ENCODE measurements at regions not wholly inside any gene's neighbourhood (a gene's known extent, or its start where the extent isn't known, plus 50 kb on each side); places are given as distances from the start of the nearest gene placed in this dataset.
"Not testable (repeated sequence)": the region's sequence is repeated elsewhere in the genome, so short reads cannot be mapped to it uniquely, and the experiment has no call there.

DNA sequence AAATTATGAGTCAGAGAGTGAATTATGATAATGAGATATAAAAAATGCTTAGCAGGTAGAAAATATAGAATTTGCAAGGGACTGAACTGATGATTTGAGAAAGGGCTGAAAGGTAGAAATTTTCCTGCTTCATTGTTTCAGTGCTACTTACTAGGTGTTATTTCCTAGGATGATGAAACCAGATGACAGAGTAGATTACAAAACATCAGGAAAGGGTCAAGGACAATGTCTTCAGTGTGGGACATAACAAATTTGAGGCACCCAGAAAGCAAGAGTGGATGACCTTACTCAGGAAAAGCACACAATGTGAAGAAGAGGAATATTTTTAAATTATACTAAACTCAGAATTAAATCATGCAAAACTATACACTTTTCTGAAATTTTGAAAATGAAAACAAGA, 102.1 kb downstream of the SHCBP1 start:
- ATAC-seq (ENCODE audit: low read depth) (no peak), DNase-seq (no peak)
- Mint-ChIP-seq H3K9me3 (no peaks in the 10 kb centered on the region), H3K36me3 (no peaks in the 10 kb centered on the region), H3K27me3 (no peaks in the 10 kb centered on the region), H3K27ac (no peak overlapping the region), H3K4me1 (no peaks in the 10 kb centered on the region), H3K4me3 (no peak overlapping the region)
- POLR2A ChIA-PET, result no interaction called here

DNA sequence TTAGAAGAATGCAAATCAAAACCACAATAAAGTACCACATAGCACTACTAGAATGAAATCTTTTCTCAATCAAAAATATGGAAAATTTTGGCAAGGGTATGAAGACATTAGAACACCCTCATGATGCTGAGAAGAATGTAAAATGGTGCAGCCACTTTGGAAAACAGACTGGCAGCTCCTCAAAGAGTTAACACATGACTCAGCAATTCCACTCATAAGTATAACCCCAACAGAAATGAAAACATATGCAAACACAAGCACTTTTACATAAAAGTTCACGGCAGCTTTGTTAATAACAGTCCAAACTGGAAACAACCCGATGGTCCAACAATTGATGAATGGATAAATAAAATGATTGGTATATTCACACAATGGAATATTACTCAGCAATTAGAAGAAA, 124.5 kb downstream of the SHCBP1 start:
- Mint-ChIP-seq H3K4me1 (no peaks in the 10 kb centered on the region), H3K36me3 (no peaks in the 10 kb centered on the region), H3K4me3 (no peak overlapping the region), H3K27me3 (no peaks in the 10 kb centered on the region), H3K27ac (no peak overlapping the region), H3K9me3 (no peaks in the 10 kb centered on the region)
- DNase-seq, result no peak
- no peak for ATAC-seq (ENCODE audit: low read depth)
- POLR2A ChIA-PET, result no interaction called here

DNA sequence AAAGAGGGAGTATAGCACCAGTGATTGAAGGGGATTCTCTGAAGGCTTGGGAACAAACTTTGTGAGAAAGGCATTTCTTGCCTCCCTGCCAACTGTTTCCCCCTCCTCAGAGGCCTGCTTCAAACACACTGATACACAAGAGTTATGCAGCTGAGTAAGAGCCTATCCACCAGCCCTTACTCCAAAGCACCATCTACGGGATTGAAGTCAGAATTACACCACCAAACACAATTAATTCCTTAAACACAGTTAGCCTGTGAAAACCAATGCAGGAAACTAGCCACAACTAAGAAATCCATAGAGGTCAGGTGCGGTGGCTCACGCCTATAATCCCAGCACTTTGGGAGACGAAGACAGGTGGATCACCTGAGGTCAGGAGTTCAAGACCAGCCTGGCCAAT, 138.3 kb downstream of the SHCBP1 start:
- no peak overlapping the region for H3K4me3 Mint-ChIP-seq
- no peaks in the 10 kb centered on the region for H3K27me3 Mint-ChIP-seq
- H3K27ac Mint-ChIP-seq, result no peak overlapping the region
- POLR2A ChIA-PET, result no interaction called here
- DNase-seq, result no peak
- peaks cover 11% of the 10 kb centered on the region for H3K9me3 Mint-ChIP-seq
- H3K36me3 Mint-ChIP-seq, result no peaks in the 10 kb centered on the region
- H3K4me1 Mint-ChIP-seq, result no peaks in the 10 kb centered on the region
- no peak for ATAC-seq (ENCODE audit: low read depth)

DNA sequence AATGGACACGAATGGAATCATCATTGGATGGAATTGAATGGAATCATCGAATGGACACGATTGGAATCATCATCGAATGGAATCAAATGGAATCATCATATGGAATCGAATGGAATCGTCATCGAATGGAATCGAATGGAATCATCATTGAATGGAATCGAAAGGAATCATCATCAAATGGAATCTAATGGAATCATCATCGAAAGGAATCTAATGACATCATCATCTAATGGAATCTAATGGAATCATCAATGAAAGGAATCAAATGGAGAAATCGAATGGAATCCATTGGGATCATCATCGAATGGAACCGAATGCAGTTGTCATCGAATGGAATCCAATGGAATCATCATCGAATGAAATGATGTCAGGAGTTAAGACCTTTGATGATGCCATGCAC, 154.9 kb downstream of the SHCBP1 start:
- POLR2A ChIA-PET, result no interaction called here
- ATAC-seq (ENCODE audit: low read depth) (no peak), DNase-seq (no peak)
- Mint-ChIP-seq H3K27ac (no peak overlapping the region), H3K4me1 (no peaks in the 10 kb centered on the region), H3K4me3 (no peak overlapping the region), H3K36me3 (no peaks in the 10 kb centered on the region), H3K9me3 (peaks cover 26% of the 10 kb centered on the region), H3K27me3 (no peaks in the 10 kb centered on the region)

DNA sequence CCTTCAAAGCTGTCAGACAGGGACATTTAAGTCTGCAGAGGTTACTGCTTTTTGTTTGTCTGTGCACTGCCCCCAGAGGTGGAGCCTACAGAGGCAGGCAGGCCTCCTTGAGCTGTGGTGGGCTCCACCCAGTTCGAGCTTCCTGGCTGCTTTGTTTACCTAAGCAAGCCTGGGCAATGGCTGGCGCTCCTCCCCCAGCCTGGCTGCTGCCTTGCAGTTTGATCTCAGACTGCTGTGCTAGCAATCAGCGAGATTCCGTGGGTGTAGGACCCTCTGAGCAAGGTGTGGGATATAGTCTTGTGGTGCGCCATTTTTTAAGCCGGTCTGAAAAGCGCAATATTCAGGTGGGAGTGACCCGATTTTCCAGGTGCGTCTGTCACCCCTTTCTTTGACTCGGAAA, 166.4 kb downstream of the SHCBP1 start:
- H3K9me3 Mint-ChIP-seq; H3K4me1 Mint-ChIP-seq; H3K27ac Mint-ChIP-seq; H3K27me3 Mint-ChIP-seq; ATAC-seq (ENCODE audit: low read depth); H3K4me3 Mint-ChIP-seq; DNase-seq; H3K36me3 Mint-ChIP-seq; POLR2A ChIA-PET: not testable (repeated sequence)

DNA sequence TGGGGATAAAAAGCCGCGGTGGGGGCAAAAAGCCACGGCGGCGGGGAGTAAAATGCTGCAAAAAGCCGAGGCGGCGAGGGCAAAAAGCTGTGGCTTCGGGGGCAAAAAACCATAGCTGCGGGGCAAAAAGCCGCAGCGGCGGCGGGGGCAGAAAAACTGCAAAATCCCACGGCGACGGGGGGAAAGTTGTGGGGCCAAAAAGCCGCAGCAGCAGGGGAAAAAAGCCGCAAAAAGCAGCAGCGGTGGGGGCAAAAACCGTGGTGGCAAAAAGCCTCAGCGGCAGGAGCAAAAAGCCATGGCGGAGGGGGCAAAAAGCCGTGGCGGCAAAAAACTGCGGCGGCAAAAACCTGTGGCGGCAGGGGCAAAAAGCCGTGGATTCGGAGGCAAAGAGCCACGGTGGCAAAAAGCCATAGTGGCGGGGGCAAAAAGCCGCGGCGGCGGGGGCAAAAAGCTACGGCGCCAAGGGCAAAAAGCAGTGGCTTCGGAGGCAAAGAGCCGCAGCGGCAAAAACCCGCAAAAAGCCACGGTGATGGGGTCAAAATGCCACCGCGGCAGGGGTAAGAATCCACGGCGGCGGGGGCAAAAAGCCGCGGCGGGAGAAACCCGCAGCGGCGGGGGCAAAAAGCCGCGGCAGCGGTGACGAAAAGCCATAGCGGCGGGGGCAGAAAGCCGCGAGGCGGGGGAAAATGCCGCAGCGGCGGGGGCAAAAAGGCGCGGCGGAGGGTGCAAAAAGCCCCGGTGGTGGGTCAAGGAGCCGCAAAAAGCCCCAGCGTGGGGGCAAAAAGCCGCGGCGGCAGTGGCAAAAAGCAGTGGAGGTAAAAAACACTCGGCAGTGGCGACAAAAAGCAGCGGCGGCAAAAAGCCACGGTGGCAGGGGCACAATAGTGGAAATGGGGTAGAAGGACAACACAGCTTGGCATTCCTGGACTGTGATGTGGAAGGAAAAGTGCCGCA, 192.8 kb downstream of the SHCBP1 start:
- POLR2A ChIA-PET, result no interaction called here
- DNase-seq (no peak), ATAC-seq (ENCODE audit: low read depth) (no peak)
- no peaks in the 10 kb centered on the region for H3K4me1 Mint-ChIP-seq
- no peaks in the 10 kb centered on the region for H3K36me3 Mint-ChIP-seq
- peaks cover 7% of the 10 kb centered on the region for H3K9me3 Mint-ChIP-seq
- H3K4me3 Mint-ChIP-seq, result no peak overlapping the region
- H3K27me3 Mint-ChIP-seq, result peaks cover 17% of the 10 kb centered on the region
- peak overlapping the region; percentile 61 for H3K27ac Mint-ChIP-seq

DNA sequence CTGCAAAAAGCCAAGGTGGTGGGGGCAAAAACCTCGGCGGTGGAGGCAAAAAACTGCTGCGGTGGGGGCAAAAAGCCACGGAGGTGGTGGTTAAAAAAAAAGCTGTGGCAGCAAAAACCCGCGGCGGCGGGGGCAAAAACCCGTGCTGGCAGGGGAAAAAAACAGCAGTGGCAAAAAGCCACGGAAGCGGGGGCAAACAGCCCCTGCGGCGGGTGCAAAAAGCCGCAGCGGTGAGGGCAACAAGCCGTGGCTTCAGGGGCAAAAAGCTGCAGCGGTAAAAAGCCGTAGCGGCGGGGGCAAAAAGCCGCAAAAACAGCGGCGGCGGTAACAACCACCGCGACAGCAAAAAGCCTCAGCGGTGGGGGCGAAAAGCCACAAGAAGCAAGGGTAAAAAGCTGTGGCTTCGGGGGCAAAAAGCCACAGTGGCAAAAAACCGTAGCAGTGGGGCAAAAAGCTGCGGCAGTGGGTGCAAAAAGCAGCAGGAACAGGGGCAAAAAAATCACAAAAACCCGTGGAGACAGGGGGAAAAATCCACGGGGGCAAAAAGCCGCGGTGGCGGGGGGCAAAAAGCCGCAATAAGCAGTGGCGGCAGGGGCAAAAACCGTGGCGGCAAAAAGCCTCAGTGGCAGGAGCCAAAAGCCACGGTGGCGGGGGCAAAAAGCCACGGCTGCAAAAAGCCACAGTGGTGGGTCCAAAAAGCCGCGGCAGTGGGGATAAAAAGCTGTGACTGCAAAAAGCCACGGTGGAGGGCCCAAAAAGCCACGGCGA, 193.7 kb downstream of the SHCBP1 start:
- POLR2A ChIA-PET, result no interaction called here
- DNase-seq (no peak), ATAC-seq (ENCODE audit: low read depth) (no peak)
- H3K27me3 Mint-ChIP-seq, result peaks cover 17% of the 10 kb centered on the region
- no peak overlapping the region for H3K4me3 Mint-ChIP-seq
- no peaks in the 10 kb centered on the region for H3K4me1 Mint-ChIP-seq
- H3K9me3 Mint-ChIP-seq, result peaks cover 5% of the 10 kb centered on the region
- H3K36me3 Mint-ChIP-seq, result no peaks in the 10 kb centered on the region
- H3K27ac Mint-ChIP-seq, result no peak overlapping the region

DNA sequence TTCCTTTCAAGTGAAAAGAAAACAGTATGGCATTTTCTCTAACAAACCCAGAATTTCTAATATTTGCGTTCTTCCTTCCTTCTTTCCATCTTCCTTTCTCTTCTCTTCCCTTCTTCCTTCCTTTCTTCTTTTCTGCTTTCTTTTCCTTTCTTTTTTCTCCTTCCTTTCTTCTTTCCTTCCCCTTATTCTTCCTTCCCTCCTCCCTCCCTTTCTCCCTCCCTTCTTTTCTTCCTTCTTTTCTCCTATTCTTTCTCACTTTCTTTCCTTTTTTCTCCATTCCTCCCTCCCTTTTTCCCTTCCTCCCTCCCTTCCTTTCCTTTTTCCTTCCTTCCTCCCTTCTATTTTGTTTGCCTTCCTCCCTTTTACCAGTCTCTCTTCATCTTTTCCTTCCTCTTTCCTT, 194.8 kb downstream of the SHCBP1 start:
- ATAC-seq (ENCODE audit: low read depth) (no peak), DNase-seq (no peak)
- Mint-ChIP-seq H3K27me3 (peaks cover 17% of the 10 kb centered on the region), H3K4me3 (no peak overlapping the region), H3K4me1 (no peaks in the 10 kb centered on the region), H3K27ac (peak overlapping the region; percentile 48), H3K9me3 (peaks cover 9% of the 10 kb centered on the region), H3K36me3 (no peaks in the 10 kb centered on the region)
- POLR2A ChIA-PET, result no interaction called here

DNA sequence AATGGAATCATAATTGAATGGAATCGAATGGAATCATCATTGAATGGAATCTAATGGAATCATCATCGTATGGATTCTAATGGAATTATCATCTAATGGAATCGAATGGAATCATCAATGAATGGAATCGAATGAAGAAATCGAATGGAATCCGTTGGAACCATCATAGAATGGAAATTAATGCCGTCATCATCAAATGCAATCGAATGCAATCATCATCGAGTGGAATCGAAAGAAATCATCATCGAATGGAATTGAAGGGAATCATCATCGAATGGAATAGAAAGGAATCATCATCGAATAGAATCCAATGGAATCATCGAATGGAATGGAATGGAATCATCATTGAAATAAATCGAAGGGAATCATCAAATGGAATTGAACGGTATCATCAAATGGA, 217.2 kb downstream of the SHCBP1 start:
- H3K27ac Mint-ChIP-seq, result no peak overlapping the region
- POLR2A ChIA-PET, result no interaction called here

DNA sequence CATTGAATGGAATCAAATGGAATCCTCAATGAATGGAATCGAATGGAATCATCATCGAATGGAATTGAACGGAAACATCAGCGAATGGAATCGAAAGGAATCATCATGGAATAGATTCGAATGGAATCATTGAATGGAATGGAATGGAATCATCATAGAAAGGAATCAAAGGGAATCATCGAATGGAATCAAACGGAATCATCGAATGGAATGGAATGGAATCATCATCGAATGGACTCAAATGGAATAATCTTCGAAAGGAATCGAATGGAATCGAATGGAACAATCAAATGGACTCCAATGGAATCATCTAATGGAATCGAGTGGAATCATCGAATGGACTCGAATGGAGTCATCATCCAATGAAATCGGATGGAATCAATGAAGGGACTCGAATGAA, 222.6 kb downstream of the SHCBP1 start:
- H3K4me3 Mint-ChIP-seq; H3K27me3 Mint-ChIP-seq; H3K36me3 Mint-ChIP-seq; H3K27ac Mint-ChIP-seq; H3K9me3 Mint-ChIP-seq; ATAC-seq (ENCODE audit: low read depth); DNase-seq; POLR2A ChIA-PET; H3K4me1 Mint-ChIP-seq: not testable (repeated sequence)

More for the DNA sequence above, 217.2 kb downstream of the SHCBP1 start:
- Mint-ChIP-seq H3K36me3 (no peaks in the 10 kb centered on the region), H3K27me3 (no peaks in the 10 kb centered on the region), H3K4me3 (no peak overlapping the region), H3K9me3 (peaks cover 15% of the 10 kb centered on the region), H3K4me1 (no peaks in the 10 kb centered on the region)
- DNase-seq, result no peak
- no peak for ATAC-seq (ENCODE audit: low read depth)

DNA sequence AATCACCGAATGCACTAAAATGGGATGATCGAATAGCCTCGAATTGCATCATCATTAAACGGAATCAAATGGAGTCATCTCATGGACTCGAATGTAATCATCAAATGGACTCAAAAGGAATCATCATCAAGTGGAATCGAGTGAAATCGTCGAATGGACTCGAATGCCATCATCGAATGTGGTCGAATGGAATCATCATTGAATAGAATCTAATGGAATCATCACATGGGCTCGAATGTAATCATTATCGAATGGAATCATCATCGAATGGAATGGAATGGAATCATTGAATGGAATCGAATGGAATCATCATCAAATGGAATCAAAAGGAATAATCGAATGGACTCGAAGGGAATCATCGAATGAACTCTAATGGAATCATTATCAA, 224.3 kb downstream of the SHCBP1 start:
- ATAC-seq (ENCODE audit: low read depth); H3K27me3 Mint-ChIP-seq; H3K4me3 Mint-ChIP-seq; H3K9me3 Mint-ChIP-seq; H3K27ac Mint-ChIP-seq; DNase-seq; H3K36me3 Mint-ChIP-seq; H3K4me1 Mint-ChIP-seq; POLR2A ChIA-PET: not testable (repeated sequence)

DNA sequence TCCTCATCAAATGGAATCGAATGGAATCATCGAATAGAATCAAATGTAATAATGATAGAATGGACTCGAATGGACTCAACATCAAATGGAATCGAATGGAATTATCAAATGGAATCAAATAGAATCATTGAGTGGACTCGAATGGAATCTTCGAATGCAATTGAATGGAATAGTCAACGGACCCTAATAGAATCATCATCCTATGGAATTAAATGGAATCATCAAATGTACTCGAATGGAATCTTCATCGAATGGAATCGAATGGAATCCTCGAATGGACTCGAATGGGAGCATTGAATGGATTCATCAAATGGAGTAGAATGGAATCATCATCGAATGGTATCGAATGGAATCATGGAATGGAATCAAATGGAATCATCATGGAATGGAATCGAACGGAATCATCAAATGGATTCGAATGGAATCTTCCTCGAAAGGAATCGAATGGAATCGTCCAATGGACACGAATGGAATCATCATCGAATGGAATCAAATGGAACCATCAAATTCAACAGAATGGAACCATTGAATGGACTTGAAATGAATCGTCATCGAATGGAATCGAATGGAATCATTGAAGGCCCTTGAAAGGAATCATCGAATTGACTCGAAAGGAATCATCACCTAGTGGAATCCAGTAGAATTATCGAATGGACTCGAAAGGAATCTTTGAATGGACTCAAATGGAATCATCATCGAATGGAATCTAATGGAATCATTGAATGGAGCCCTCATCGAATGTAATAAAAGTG, 224.9 kb downstream of the SHCBP1 start:
- H3K27ac Mint-ChIP-seq; H3K4me3 Mint-ChIP-seq; DNase-seq; ATAC-seq (ENCODE audit: low read depth); POLR2A ChIA-PET; H3K36me3 Mint-ChIP-seq; H3K4me1 Mint-ChIP-seq; H3K9me3 Mint-ChIP-seq; H3K27me3 Mint-ChIP-seq: not testable (repeated sequence)

DNA sequence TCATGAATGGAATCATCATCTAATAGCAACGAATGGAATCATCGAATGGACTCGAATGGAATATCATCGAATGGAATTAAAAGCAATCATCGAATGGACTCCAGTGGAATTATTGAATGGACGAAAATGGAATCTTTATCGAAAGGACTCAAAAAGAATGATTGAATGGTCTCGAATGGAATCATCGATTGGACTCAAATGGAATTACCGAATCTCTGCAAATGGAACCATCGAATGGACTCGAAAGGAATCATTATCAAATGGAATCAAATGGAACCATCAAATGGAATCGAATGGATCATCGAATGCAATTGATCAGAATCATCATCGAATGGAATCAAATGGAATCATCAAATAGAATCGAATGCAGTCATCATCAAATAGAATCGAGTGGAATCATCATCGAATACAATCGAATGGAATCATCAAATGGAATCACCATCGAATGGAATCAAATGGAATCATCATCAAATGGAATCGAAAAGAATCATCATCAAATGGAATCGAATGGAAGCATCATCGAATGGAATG, 225.7 kb downstream of the SHCBP1 start:
- DNase-seq; POLR2A ChIA-PET; H3K9me3 Mint-ChIP-seq; ATAC-seq (ENCODE audit: low read depth); H3K36me3 Mint-ChIP-seq; H3K4me1 Mint-ChIP-seq; H3K27ac Mint-ChIP-seq; H3K4me3 Mint-ChIP-seq; H3K27me3 Mint-ChIP-seq: not testable (repeated sequence)
